RWPE1 (cell line): ENCODE measurements at regions not wholly inside any gene's neighbourhood (a gene's known extent, or its start where the extent isn't known, plus 50 kb on each side); places are given as distances from the start of the nearest gene placed in this dataset.
A peak's percentile ranks its signal among the peaks of the same experiment; 100 is the strongest.

Experiments
- CTCF ChIA-PET: fragments of 350-600 bp; sonication (Branson Sonifier 250); formaldehyde crosslinking; extraction: SDS; loops from one replicate; lab custom pipeline; 2021; lab: Yijun Ruan, JAX
- POLR2A ChIA-PET: fragments of 400-600 bp; formaldehyde crosslinking; extraction: SDS; loops from one replicate; lab custom pipeline; 2020; ENCODE audit warnings: antibody characterized with exemption; ENCODE audit not compliant: low non-redundant PET; lab: Yijun Ruan, JAX
- DNase-seq: peaks from one replicate; pipeline ENCODE4 v3.0.0; 2012; ENCODE audit warnings: low spot score
- H3K27ac ChIP-seq: fragments of 450-650 bp; 2 replicates; pipeline ENCODE4 v1.5.1; 2017
- TF ChIP-seq, protein P1 (sequence below): fragments of 450-650 bp; conservative IDR thresholded peaks from 2 replicates; pipeline ENCODE4 v1.5.1; 2017; ENCODE audit warnings: low read depth, mild to moderate bottlenecking

DNA sequence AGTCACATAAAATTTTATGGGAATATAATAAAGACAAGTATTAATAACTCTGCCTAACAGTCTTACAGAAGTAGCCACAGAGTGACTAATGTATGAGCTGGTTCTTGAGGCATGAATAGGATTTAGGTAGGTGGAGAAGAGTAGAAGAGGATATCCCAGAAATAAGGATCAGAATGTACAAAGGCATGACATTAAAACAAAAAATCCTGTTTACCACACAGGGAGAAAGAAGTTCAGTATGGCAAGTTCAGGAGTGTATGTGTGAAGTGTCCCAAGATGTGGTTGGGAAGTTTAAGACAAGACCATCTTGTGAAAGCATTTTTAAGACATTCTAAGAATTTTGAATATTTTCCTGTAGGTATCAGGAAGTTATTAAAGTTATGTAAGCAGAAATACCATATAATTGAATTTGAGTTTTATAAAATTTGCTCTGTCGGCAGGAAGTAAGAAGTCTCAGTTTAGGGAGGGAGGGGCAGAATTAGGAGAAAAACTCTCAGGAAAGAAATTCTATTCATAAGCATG is 64.7 kb upstream of the CAV2 start:
- peak; percentile 72 for DNase-seq
- POLR2A ChIA-PET, result no interaction called here
- CTCF ChIA-PET, result no interaction called here
- peak overlapping the region; percentile 92 for H3K27ac ChIP-seq
- TF ChIP-seq, protein P1, sequence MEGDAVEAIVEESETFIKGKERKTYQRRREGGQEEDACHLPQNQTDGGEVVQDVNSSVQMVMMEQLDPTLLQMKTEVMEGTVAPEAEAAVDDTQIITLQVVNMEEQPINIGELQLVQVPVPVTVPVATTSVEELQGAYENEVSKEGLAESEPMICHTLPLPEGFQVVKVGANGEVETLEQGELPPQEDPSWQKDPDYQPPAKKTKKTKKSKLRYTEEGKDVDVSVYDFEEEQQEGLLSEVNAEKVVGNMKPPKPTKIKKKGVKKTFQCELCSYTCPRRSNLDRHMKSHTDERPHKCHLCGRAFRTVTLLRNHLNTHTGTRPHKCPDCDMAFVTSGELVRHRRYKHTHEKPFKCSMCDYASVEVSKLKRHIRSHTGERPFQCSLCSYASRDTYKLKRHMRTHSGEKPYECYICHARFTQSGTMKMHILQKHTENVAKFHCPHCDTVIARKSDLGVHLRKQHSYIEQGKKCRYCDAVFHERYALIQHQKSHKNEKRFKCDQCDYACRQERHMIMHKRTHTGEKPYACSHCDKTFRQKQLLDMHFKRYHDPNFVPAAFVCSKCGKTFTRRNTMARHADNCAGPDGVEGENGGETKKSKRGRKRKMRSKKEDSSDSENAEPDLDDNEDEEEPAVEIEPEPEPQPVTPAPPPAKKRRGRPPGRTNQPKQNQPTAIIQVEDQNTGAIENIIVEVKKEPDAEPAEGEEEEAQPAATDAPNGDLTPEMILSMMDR, result no peak

DNA sequence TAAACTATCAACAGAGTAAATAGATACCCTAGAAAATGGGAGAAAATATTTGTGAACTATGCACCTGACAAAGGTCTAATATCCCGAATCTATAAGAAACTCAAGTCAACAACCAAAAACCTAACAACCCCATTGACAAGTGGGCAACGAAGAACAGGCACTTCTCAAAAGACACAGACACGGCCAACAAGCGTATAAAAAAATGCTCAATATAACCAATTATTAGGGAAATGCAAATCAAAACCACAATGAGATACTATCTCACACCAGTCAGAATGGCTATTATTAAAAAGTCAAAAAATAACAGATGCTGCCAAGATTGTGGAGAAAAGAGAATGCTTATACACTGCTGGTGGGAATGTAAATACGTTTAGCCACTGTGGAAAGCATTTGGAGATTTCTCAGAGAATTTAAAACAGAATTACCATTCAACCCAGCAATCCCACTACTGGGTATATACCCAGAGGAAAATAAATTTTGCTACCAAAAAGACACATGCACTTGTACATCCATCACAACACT is 63.2 kb upstream of the CAV2 start:
- CTCF ChIA-PET, result no interaction called here
- no peak overlapping the region for H3K27ac ChIP-seq
- TF ChIP-seq, protein P1, result no peak
- DNase-seq, result no peak
- POLR2A ChIA-PET, result no interaction called here

DNA sequence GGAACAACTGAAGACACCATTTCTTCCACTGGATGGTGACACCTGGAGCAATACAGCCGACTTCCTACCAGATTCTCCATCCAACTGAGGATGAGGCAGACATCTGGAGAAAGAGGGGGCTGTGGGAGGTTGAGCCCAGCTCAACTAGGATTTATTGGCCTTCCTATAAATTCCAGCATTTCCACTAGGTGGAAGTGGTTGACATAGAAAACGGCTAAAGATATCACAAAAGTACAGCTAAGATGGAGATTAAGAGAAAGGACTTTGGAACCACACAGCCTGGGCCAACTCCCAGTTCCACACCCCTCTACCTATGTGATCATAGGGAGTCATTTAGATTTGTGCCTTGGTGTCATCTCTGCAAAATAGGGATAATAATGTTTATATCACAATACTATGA is 61.3 kb upstream of the CAV2 start:
- CTCF ChIA-PET, result interaction anchor here (0.6 kb wide), 1 partner anchor 150 kb away, joined by 4 read pairs; no protein-coding TSS in a partner anchor
- POLR2A ChIA-PET, result no interaction called here
- no peak overlapping the region for H3K27ac ChIP-seq
- DNase-seq, result no peak
- TF ChIP-seq, protein P1, result 0 out of 2 replicates have a peak, but pooled peaks have one; percentile 19

DNA sequence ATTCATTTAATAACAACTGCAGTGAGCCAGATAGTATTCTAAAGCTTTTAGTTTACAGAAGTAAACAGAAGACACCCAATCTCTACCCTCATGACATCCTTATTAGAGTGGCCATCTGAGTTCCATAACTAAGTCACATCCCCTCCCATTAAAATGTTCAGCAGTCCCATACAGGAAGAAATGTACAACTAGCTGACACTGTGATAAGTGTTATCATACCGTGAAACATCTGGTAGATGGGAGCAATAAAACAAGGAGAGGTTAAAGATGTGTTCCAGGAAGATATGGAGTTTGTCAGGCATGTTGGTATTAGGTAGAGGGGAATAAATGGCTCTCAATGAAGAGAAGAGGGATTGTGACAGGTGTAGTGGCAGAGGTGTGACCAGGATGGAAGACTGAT is 60.5 kb upstream of the CAV2 start:
- no peak overlapping the region for H3K27ac ChIP-seq
- TF ChIP-seq, protein P1, result no peak
- CTCF ChIA-PET, result no interaction called here
- DNase-seq, result no peak
- POLR2A ChIA-PET, result no interaction called here

DNA sequence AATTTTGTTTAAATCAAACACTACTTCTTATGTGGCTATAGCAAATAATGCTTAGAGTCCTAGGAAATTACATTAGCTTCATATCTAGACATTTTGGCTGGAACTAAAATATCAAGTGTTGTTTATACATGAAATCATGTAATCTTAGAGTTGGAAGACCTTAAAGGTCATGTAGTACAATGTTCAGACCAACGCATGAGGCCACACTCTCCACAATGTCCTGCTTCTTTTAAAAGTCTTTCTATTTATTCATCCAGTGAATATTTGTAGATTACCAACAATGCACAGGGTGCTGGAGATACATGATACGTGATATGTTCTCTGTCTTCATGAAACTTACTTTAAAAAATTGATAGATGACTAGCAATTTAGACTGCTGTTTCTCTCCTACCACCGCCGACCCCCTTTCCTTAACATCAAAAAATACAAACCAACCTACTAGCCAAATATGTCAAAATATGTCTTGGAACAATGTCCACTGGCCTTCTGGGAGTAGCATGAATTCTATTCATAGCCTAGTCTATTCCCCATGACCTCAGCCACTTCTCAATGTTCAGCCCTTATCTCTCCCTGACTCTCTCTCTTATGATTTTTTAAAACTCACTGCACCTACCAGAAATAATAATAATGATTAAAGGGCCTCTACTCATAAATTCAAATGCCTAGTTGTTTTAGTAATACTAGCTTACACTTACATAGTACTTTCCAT is 59.5 kb upstream of the CAV2 start:
- ChIA-PET POLR2A (no interaction called here), CTCF (no interaction called here)
- no peak overlapping the region for H3K27ac ChIP-seq
- no peak for DNase-seq
- TF ChIP-seq, protein P1, result no peak

DNA sequence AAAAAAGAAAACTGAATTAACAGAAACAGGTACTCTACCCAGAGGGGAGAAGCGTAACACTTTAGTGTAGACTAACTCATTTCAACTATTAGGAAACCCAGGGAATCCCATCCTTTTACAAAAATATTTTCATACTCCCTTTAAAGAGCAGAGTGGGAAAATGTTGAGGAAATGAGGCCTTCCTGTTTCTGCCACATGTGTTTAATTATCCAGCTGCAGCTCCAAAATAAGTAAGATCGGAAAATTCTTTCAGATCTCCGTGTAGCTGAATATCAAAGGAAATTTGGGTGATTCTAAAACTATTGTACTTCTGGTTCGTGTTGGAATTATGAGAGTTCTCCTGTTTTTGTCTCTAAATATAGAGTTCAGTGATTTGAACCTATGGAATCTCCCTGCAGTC is 58.0 kb upstream of the CAV2 start:
- TF ChIP-seq, protein P1, result no peak
- H3K27ac ChIP-seq, result no peak overlapping the region
- ChIA-PET CTCF (interaction anchor here (1.7 kb wide), 1 partner anchor 84 kb away, joined by 6 read pairs; no protein-coding TSS in a partner anchor), POLR2A (no interaction called here)
- no peak for DNase-seq
